GM23338 (cell line): ENCODE measurements at regions not wholly inside any gene's neighbourhood (a gene's known extent, or its start where the extent isn't known, plus 50 kb on each side); places are given as distances from the start of the nearest gene placed in this dataset.

ENCODE experiments used
- CTCF ChIP-seq, 2 experiments: fragments of 200-600 bp in 1 of 2; sonication (generic) in 1 of 2; conservative IDR thresholded peaks; 2 replicates each; pipeline versions ENCODE4 v1.5.1 to v1.6.1; 2016 to 2017; ENCODE audit warnings: antibody characterized with exemption in 2 of 2, low read depth in 2 of 2, mild to moderate bottlenecking in 2 of 2, moderate library complexity in 1 of 2
- JUNB ChIP-seq: IDR thresholded peaks from one replicate; pipeline ENCODE4 v1.6.1; 2016; ENCODE audit warnings: antibody characterized with exemption; ENCODE audit not compliant: unreplicated experiment
- POLR2AphosphoS5 ChIP-seq: IDR thresholded peaks from 2 replicates; pipeline ENCODE4 v1.6.1; 2016; ENCODE audit warnings: antibody characterized with exemption, low read depth
- REST ChIP-seq: IDR thresholded peaks from one replicate; pipeline ENCODE4 v1.6.1; 2018; ENCODE audit warnings: antibody characterized with exemption; ENCODE audit not compliant: unreplicated experiment

GRCh38 chr2:35503311-35503710 is 852.3 kb upstream of the CRIM1 start:
- no peak for TF ChIP-seq JUNB
- TF ChIP-seq POLR2AphosphoS5 = no peak
- TF ChIP-seq CTCF (conservative IDR thresholded peaks at IDR 0.05; ENCODE audit: low read depth in 2 of 2) = no peak
- TF ChIP-seq REST = no peak
